GM12878 (cell line): ENCODE measurements at regions not wholly inside any gene's neighbourhood (a gene's known extent, or its start where the extent isn't known, plus 50 kb on each side); places are given as distances from the start of the nearest gene placed in this dataset.

Experiments used
- EGR1 ChIP-seq, 2 experiments: IDR thresholded peaks; 1 replicate in 1 of 2; 2 replicates in 1 of 2; pipeline ENCODE4 v1.6.1; 2011 to 2012; ENCODE audit warnings: low read depth in 2 of 2, low read length in 2 of 2, borderline replicate concordance in 1 of 2, mild to moderate bottlenecking in 1 of 2, moderate library complexity in 1 of 2
- MXI1 ChIP-seq: fragments of 150-350 bp; IDR thresholded peaks from 2 replicates; pipeline ENCODE4 v1.6.1; 2011; ENCODE audit warnings: low read depth, mild to moderate bottlenecking, inconsistent platforms, low read length, improper control_type of control experiment
- NBN ChIP-seq: fragments of 450-650 bp; IDR thresholded peaks from 2 replicates; pipeline ENCODE4 v1.6.1; 2016
- NR2C1 ChIP-seq: fragments of 450-650 bp; IDR thresholded peaks from 2 replicates; pipeline ENCODE4 v1.6.1; 2017; ENCODE audit warnings: antibody characterized with exemption, mild to moderate bottlenecking, moderate library complexity
- NRF1 ChIP-seq: conservative IDR thresholded peaks from 2 replicates; pipeline ENCODE4 v1.6.1; 2011; ENCODE audit warnings: mild to moderate bottlenecking, low read depth, low read length, improper control_type of control experiment
- SRF ChIP-seq, 2 experiments: IDR thresholded peaks; 2 replicates each; pipeline ENCODE4 v1.6.1; 2011; ENCODE audit warnings: low read depth in 2 of 2, low read length in 2 of 2, mild to moderate bottlenecking in 1 of 2, moderate library complexity in 1 of 2
- TAF1 ChIP-seq: IDR thresholded peaks from 2 replicates; pipeline ENCODE4 v1.6.1; 2011; ENCODE audit warnings: mild to moderate bottlenecking, low read depth, low read length, borderline replicate concordance
- TCF12 ChIP-seq: IDR thresholded peaks from 2 replicates; pipeline ENCODE4 v1.6.1; 2011; ENCODE audit warnings: low read depth, mild to moderate bottlenecking, low read length
- TF ChIP-seq, protein P1 (sequence below), 3 experiments: IDR thresholded peaks in 2 of 3; conservative IDR thresholded peaks in 1 of 3; 2 replicates each; pipeline ENCODE4 v1.5.1; 2011; ENCODE audit warnings: low read depth in 3 of 3, low read length in 3 of 3, mild to moderate bottlenecking in 3 of 3, control low read depth in 2 of 3, moderate library complexity in 2 of 3, inconsistent platforms in 1 of 3, mixed read lengths in 1 of 3; ENCODE audit not compliant: control insufficient read depth in 2 of 3, insufficient read depth in 1 of 3; ENCODE audit errors: extremely low read depth in 1 of 3
- TF ChIP-seq, protein P2 (sequence below): fragments of 450-650 bp; IDR thresholded peaks from 2 replicates; pipeline ENCODE4 v1.6.1; 2017; ENCODE audit warnings: mild to moderate bottlenecking
- TF ChIP-seq, protein P3 (sequence below): IDR thresholded peaks from 2 replicates; pipeline ENCODE4 v1.6.1; 2011; ENCODE audit warnings: low read depth, mild to moderate bottlenecking, low read length, moderate library complexity, borderline replicate concordance; ENCODE audit errors: extremely low read depth

DNA sequence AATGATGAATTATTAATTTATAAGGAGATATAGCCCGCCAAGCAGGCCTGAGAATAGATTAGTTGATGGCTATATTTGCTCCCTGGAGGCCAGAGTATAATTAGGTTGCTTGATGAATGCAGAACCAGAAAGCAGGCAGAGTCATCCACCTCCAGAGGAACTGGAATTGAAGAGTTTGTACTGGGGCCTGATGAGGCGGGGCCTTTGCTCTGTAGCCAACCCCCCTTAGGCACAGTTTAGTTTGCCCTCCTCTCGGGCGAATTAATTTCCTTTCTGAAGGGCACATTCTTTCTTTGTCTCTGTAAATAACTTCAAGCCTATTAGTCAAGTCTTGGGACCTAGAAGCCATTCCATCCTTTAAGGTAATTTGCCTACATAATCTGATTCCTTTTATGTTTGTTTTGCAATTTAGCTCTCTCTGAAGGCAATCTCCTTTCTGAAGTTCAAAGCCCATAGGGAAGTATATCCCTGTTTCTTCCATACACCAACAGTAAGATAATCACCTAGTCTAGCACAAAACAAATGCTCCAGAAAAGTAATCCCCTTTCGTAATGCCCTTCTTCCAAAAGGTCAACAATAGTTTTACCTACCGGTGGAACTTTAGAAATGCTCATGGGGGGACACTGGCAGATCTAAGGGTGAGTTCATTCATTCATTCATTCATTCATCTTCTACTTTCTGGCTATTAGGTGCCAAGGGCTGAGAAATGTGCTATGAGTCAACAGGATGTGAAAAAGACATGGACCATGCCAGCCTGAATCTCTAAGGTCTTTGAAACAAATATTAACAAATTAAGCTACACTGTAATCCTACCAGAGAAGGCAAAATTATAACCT, 84.8 kb upstream of the NUDT4 start:
- TF ChIP-seq, protein P1, sequence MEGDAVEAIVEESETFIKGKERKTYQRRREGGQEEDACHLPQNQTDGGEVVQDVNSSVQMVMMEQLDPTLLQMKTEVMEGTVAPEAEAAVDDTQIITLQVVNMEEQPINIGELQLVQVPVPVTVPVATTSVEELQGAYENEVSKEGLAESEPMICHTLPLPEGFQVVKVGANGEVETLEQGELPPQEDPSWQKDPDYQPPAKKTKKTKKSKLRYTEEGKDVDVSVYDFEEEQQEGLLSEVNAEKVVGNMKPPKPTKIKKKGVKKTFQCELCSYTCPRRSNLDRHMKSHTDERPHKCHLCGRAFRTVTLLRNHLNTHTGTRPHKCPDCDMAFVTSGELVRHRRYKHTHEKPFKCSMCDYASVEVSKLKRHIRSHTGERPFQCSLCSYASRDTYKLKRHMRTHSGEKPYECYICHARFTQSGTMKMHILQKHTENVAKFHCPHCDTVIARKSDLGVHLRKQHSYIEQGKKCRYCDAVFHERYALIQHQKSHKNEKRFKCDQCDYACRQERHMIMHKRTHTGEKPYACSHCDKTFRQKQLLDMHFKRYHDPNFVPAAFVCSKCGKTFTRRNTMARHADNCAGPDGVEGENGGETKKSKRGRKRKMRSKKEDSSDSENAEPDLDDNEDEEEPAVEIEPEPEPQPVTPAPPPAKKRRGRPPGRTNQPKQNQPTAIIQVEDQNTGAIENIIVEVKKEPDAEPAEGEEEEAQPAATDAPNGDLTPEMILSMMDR (IDR thresholded peaks at IDR 0.05 in 2 of 3, conservative IDR thresholded peaks at IDR 0.05 in 1 of 3; ENCODE audit: control insufficient read depth in 2 of 3, extremely low read depth in 1 of 3, insufficient read depth in 1 of 3, low read depth in 3 of 3, low read length in 3 of 3) = no peak
- TF ChIP-seq TCF12 = no peak
- TF ChIP-seq SRF (IDR thresholded peaks at IDR 0.05; ENCODE audit: low read depth in 2 of 2, low read length in 2 of 2) = no peak
- no peak for TF ChIP-seq NR2C1
- TF ChIP-seq TAF1 = no peak
- TF ChIP-seq MXI1 = no peak
- TF ChIP-seq, protein P2, sequence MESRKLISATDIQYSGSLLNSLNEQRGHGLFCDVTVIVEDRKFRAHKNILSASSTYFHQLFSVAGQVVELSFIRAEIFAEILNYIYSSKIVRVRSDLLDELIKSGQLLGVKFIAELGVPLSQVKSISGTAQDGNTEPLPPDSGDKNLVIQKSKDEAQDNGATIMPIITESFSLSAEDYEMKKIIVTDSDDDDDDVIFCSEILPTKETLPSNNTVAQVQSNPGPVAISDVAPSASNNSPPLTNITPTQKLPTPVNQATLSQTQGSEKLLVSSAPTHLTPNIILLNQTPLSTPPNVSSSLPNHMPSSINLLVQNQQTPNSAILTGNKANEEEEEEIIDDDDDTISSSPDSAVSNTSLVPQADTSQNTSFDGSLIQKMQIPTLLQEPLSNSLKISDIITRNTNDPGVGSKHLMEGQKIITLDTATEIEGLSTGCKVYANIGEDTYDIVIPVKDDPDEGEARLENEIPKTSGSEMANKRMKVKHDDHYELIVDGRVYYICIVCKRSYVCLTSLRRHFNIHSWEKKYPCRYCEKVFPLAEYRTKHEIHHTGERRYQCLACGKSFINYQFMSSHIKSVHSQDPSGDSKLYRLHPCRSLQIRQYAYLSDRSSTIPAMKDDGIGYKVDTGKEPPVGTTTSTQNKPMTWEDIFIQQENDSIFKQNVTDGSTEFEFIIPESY = no peak
- no peak for TF ChIP-seq NRF1
- TF ChIP-seq EGR1 (IDR thresholded peaks at IDR 0.05; ENCODE audit: borderline replicate concordance in 1 of 2, low read depth in 2 of 2, low read length in 2 of 2) = no peak
- no peak for TF ChIP-seq NBN
- TF ChIP-seq, protein P3, sequence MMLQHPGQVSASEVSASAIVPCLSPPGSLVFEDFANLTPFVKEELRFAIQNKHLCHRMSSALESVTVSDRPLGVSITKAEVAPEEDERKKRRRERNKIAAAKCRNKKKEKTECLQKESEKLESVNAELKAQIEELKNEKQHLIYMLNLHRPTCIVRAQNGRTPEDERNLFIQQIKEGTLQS = no peak
